Lower leg skin (tissue), 4 donors: ENCODE measurements at regions not wholly inside any gene's neighbourhood (a gene's known extent, or its start where the extent isn't known, plus 50 kb on each side); places are given as distances from the start of the nearest gene placed in this dataset.

Experiments used
- DNase-seq, 2 donors: peaks; one replicate each; pipeline ENCODE4 v3.0.0-alpha.2; 2019; ENCODE audit warnings: low spot score in 2 of 2
- H3K4me3 ChIP-seq: fragments of 200-600 bp; sonication (generic); 2 replicates; pipeline ENCODE4 v1.5.1; 2017; ENCODE audit warnings: mild to moderate bottlenecking, low read depth; ENCODE audit not compliant: poor library complexity, severe bottlenecking
- CTCF ChIP-seq, 3 donors: fragments of 450-650 bp; IDR thresholded peaks; one replicate each; pipeline ENCODE4 v1.5.1; 2016; ENCODE audit warnings: antibody characterized with exemption in 3 of 3, mild to moderate bottlenecking in 3 of 3, moderate library complexity in 2 of 3
- POLR2A ChIP-seq, 2 donors: fragments of 450-650 bp; IDR thresholded peaks; one replicate each; pipeline ENCODE4 v1.6.1; 2016 to 2017; ENCODE audit warnings: antibody characterized with exemption in 2 of 2, mild to moderate bottlenecking in 1 of 2, moderate library complexity in 1 of 2
- WGBS, 2 donors: methylation state at CpG; one replicate each; pipeline ENCODE4 v1.1.5; 2018; 5-methylcytosine and 5-hydroxymethylcytosine counted together
- intact Hi-C: fragments of 100-400 bp; cut with DNase I; formaldehyde crosslinking; loops from one replicate; pipeline ENCODE4 v1.15.0; 2023; ENCODE audit warnings: low total_unique reads

GRCh38 chr7:17136126-17136525 lies 162.3 kb upstream of the AHR start:
- TF ChIP-seq CTCF (IDR thresholded peaks at IDR 0.05) (no peak), POLR2A (IDR thresholded peaks at IDR 0.05) (no peak)
- no peak for DNase-seq
- H3K4me3 ChIP-seq = no peak overlapping the region
- WGBS, 2 donors = 85 to 90% methylated on average over 6 of the region's 6 CpGs
- intact Hi-C loops = no loop called here

GRCh38 chr7:17139081-17139480 lies 159.4 kb upstream of the AHR start:
- TF ChIP-seq CTCF (IDR thresholded peaks at IDR 0.05) = no peak
- TF ChIP-seq POLR2A (IDR thresholded peaks at IDR 0.05) = no peak

GRCh38 chr7:17140406-17140805 lies 158.0 kb upstream of the AHR start:
- no peak overlapping the region for H3K4me3 ChIP-seq
- DNase-seq = no peak
- TF ChIP-seq CTCF (IDR thresholded peaks at IDR 0.05) (no peak), POLR2A (IDR thresholded peaks at IDR 0.05) (no peak)
- WGBS, 2 donors = 82 to 90% methylated on average over 1 of the region's 1 CpG
- intact Hi-C loops = no loop called here

More at GRCh38 chr7:17139081-17139480, 159.4 kb upstream of the AHR start:
- no peak overlapping the region for H3K4me3 ChIP-seq
- no peak for DNase-seq
- 72 to 83% methylated on average over 1 of the region's 1 CpG for WGBS, 2 donors
- intact Hi-C loops = no loop called here

GRCh38 chr7:17142831-17143541 lies 155.5 kb upstream of the AHR start:
- TF ChIP-seq POLR2A (IDR thresholded peaks at IDR 0.05) (no peak), CTCF (IDR thresholded peaks at IDR 0.05) (no peak)
- intact Hi-C loops = no loop called here
- DNase-seq = no peak
- no peak overlapping the region for H3K4me3 ChIP-seq
- 23 to 34% methylated on average over 2 of the region's 2 CpGs for WGBS, 2 donors

- intact Hi-C loops = no loop called here
- DNase-seq = no peak
Observed at GRCh38 chr7:17144322-17144721, 154.1 kb upstream of the AHR start.

More at GRCh38 chr7:17144322-17144721, 154.1 kb upstream of the AHR start:
- TF ChIP-seq CTCF (IDR thresholded peaks at IDR 0.05) (no peak), POLR2A (IDR thresholded peaks at IDR 0.05) (no peak)
- H3K4me3 ChIP-seq = no peak overlapping the region
- WGBS, 2 donors = 56 to 61% methylated on average over 4 of the region's 4 CpGs
